ENCODE measurements at regions not wholly inside any gene's neighbourhood (a gene's known extent, or its start where the extent isn't known, plus 50 kb on each side); places are given as distances from the start of the nearest gene placed in this dataset.

GRCh38 chr7:156590212-156590611 lies 50.4 kb upstream of the RNF32 start:
- Mint-ChIP-seq H3K27ac (no peak overlapping the region), H3K36me3 (ENCODE audit: low read depth) (peaks cover 2% of the 10 kb centered on the region), H3K4me1 (no peaks in the 10 kb centered on the region), H3K4me3 (no peak overlapping the region), H3K27me3 (peaks cover 1% of the 10 kb centered on the region)
- ATAC-seq = no peak
- no peaks in the 10 kb centered on the region for H3K9me3 ChIP-seq (ENCODE audit: control insufficient read depth, low read length, poor library complexity, severe bottlenecking)
- no peak for DNase-seq

GRCh38 chr7:156589808-156590207 lies 50.8 kb upstream of the RNF32 start:
- no peak for ATAC-seq
- Mint-ChIP-seq H3K4me1 (no peaks in the 10 kb centered on the region), H3K27me3 (peaks cover 5% of the 10 kb centered on the region)

GRCh38 chr7:156585926-156586325 lies 54.6 kb upstream of the RNF32 start:
- Mint-ChIP-seq H3K27me3 (peaks cover 5% of the 10 kb centered on the region), H3K4me3 (no peak overlapping the region), H3K27ac (no peak overlapping the region), H3K4me1 (peaks cover 4% of the 10 kb centered on the region), H3K36me3 (ENCODE audit: low read depth) (peaks cover 2% of the 10 kb centered on the region)
- H3K9me3 ChIP-seq (ENCODE audit: control insufficient read depth, low read length, poor library complexity, severe bottlenecking) = no peaks in the 10 kb centered on the region
- DNase-seq (no peak), ATAC-seq (no peak)

More at GRCh38 chr7:156589808-156590207, 50.8 kb upstream of the RNF32 start:
- Mint-ChIP-seq H3K4me3 (no peak overlapping the region), H3K27ac (no peak overlapping the region), H3K36me3 (ENCODE audit: low read depth) (peaks cover 2% of the 10 kb centered on the region)
- H3K9me3 ChIP-seq (ENCODE audit: control insufficient read depth, low read length, poor library complexity, severe bottlenecking) = no peaks in the 10 kb centered on the region
- no peak for DNase-seq

- DNase-seq = no peak
- H3K9me3 ChIP-seq (ENCODE audit: control insufficient read depth, low read length, poor library complexity, severe bottlenecking) = no peaks in the 10 kb centered on the region
- Mint-ChIP-seq H3K27me3 (peaks cover 5% of the 10 kb centered on the region), H3K4me1 (peaks cover 4% of the 10 kb centered on the region), H3K4me3 (no peak overlapping the region), H3K36me3 (ENCODE audit: low read depth) (peaks cover 2% of the 10 kb centered on the region), H3K27ac (peak overlapping the region; percentile 39)
- ATAC-seq = no peak
Measured at GRCh38 chr7:156585025-156585648, 55.4 kb upstream of the RNF32 start.

- no peak overlapping the region for H3K4me3 Mint-ChIP-seq
- H3K27me3 Mint-ChIP-seq = peaks cover 7% of the 10 kb centered on the region
- H3K9me3 ChIP-seq (ENCODE audit: control insufficient read depth, low read length, poor library complexity, severe bottlenecking) = no peaks in the 10 kb centered on the region
- peaks cover 4% of the 10 kb centered on the region for H3K4me1 Mint-ChIP-seq
- no peak for DNase-seq
- H3K36me3 Mint-ChIP-seq (ENCODE audit: low read depth) = peaks cover 2% of the 10 kb centered on the region
- no peak for ATAC-seq
- H3K27ac Mint-ChIP-seq = no peak overlapping the region
Measured at GRCh38 chr7:156582591-156583123, 57.9 kb upstream of the RNF32 start.

GRCh38 chr7:156580036-156580435 lies 60.5 kb upstream of the RNF32 start:
- peaks cover 3% of the 10 kb centered on the region for H3K36me3 Mint-ChIP-seq (ENCODE audit: low read depth)
- no peak for ATAC-seq
- no peak overlapping the region for H3K27ac Mint-ChIP-seq

GRCh38 chr7:156579566-156579965 lies 61.0 kb upstream of the RNF32 start:
- no peak overlapping the region for H3K4me3 Mint-ChIP-seq
- no peaks in the 10 kb centered on the region for H3K9me3 ChIP-seq (ENCODE audit: control insufficient read depth, low read length, poor library complexity, severe bottlenecking)
- no peak for DNase-seq
- peaks cover 4% of the 10 kb centered on the region for H3K4me1 Mint-ChIP-seq
- ATAC-seq = no peak
- peaks cover 3% of the 10 kb centered on the region for H3K36me3 Mint-ChIP-seq (ENCODE audit: low read depth)
- no peak overlapping the region for H3K27ac Mint-ChIP-seq
- H3K27me3 Mint-ChIP-seq = peaks cover 17% of the 10 kb centered on the region

More at GRCh38 chr7:156580036-156580435, 60.5 kb upstream of the RNF32 start:
- H3K27me3 Mint-ChIP-seq = peaks cover 18% of the 10 kb centered on the region
- H3K4me3 Mint-ChIP-seq = no peak overlapping the region
- DNase-seq = no peak
- H3K9me3 ChIP-seq (ENCODE audit: control insufficient read depth, low read length, poor library complexity, severe bottlenecking) = no peaks in the 10 kb centered on the region
- peaks cover 4% of the 10 kb centered on the region for H3K4me1 Mint-ChIP-seq

- H3K9me3 ChIP-seq (ENCODE audit: control insufficient read depth, low read length, poor library complexity, severe bottlenecking) = no peaks in the 10 kb centered on the region
- no peak overlapping the region for H3K4me3 Mint-ChIP-seq
- no peak for DNase-seq
- no peak overlapping the region for H3K27ac Mint-ChIP-seq
- ATAC-seq = no peak
- H3K27me3 Mint-ChIP-seq = peaks cover 17% of the 10 kb centered on the region
- peaks cover 3% of the 10 kb centered on the region for H3K36me3 Mint-ChIP-seq (ENCODE audit: low read depth)
- H3K4me1 Mint-ChIP-seq = peaks cover 4% of the 10 kb centered on the region
Measured at GRCh38 chr7:156578978-156579430, 61.6 kb upstream of the RNF32 start.

- no peak overlapping the region for H3K4me3 Mint-ChIP-seq
- peaks cover 3% of the 10 kb centered on the region for H3K36me3 Mint-ChIP-seq (ENCODE audit: low read depth)
- DNase-seq (no peak), ATAC-seq (no peak)
- H3K4me1 Mint-ChIP-seq = peaks cover 4% of the 10 kb centered on the region
- H3K9me3 ChIP-seq (ENCODE audit: control insufficient read depth, low read length, poor library complexity, severe bottlenecking) = no peaks in the 10 kb centered on the region
- H3K27me3 Mint-ChIP-seq = peaks cover 17% of the 10 kb centered on the region
- H3K27ac Mint-ChIP-seq = no peak overlapping the region
Measured at GRCh38 chr7:156578578-156578940, 62.0 kb upstream of the RNF32 start.

GRCh38 chr7:156577645-156578577 lies 62.7 kb upstream of the RNF32 start:
- H3K27ac Mint-ChIP-seq = no peak overlapping the region
- peaks cover 17% of the 10 kb centered on the region for H3K27me3 Mint-ChIP-seq
- peaks cover 3% of the 10 kb centered on the region for H3K36me3 Mint-ChIP-seq (ENCODE audit: low read depth)
- peaks cover 4% of the 10 kb centered on the region for H3K4me1 Mint-ChIP-seq
- ATAC-seq (no peak), DNase-seq (no peak)
- H3K4me3 Mint-ChIP-seq = no peak overlapping the region
- H3K9me3 ChIP-seq (ENCODE audit: control insufficient read depth, low read length, poor library complexity, severe bottlenecking) = no peaks in the 10 kb centered on the region

GRCh38 chr7:156576216-156577058 lies 64.1 kb upstream of the RNF32 start:
- no peak for ATAC-seq
- Mint-ChIP-seq H3K27ac (no peak overlapping the region), H3K36me3 (ENCODE audit: low read depth) (peaks cover 3% of the 10 kb centered on the region), H3K27me3 (peaks cover 17% of the 10 kb centered on the region), H3K4me1 (no peaks in the 10 kb centered on the region), H3K4me3 (no peak overlapping the region)
- DNase-seq = no peak
- no peaks in the 10 kb centered on the region for H3K9me3 ChIP-seq (ENCODE audit: control insufficient read depth, low read length, poor library complexity, severe bottlenecking)

- no peak for ATAC-seq
Measured at GRCh38 chr7:156568258-156568657, 72.3 kb upstream of the RNF32 start.

More at GRCh38 chr7:156568258-156568657, 72.3 kb upstream of the RNF32 start:
- no peaks in the 10 kb centered on the region for H3K9me3 ChIP-seq (ENCODE audit: control insufficient read depth, low read length, poor library complexity, severe bottlenecking)
- Mint-ChIP-seq H3K36me3 (ENCODE audit: low read depth) (no peaks in the 10 kb centered on the region), H3K4me3 (no peak overlapping the region), H3K27ac (no peak overlapping the region), H3K27me3 (peaks cover 4% of the 10 kb centered on the region), H3K4me1 (no peaks in the 10 kb centered on the region)
- no peak for DNase-seq
